Skeletal muscle tissue (tissue), 3 donors: ENCODE measurements at regions not wholly inside any gene's neighbourhood (a gene's known extent, or its start where the extent isn't known, plus 50 kb on each side); places are given as distances from the start of the nearest gene placed in this dataset.

Experiments used
- H3K27ac ChIP-seq: one replicate; pipeline ENCODE4 v1.7.0; 2013; ENCODE audit warnings: mild to moderate bottlenecking, low read depth, low read length, inconsistent platforms
- H3K27me3 ChIP-seq, 3 donors: one replicate each; pipeline ENCODE4 v1.7.0; 2013; ENCODE audit warnings: low read length in 3 of 3; ENCODE audit not compliant: control insufficient read depth in 3 of 3, insufficient read depth in 3 of 3
- H3K36me3 ChIP-seq, 3 donors: one replicate each; pipeline ENCODE4 v1.7.0; 2013; ENCODE audit warnings: low read length in 3 of 3; ENCODE audit not compliant: control insufficient read depth in 3 of 3, insufficient read depth in 3 of 3
- H3K4me1 ChIP-seq, 3 donors: one replicate each; pipeline ENCODE4 v1.7.0; 2013; ENCODE audit warnings: low read length in 3 of 3, mild to moderate bottlenecking in 3 of 3; ENCODE audit not compliant: control insufficient read depth in 3 of 3, insufficient read depth in 3 of 3
- H3K4me3 ChIP-seq, 3 donors: one replicate each; pipeline ENCODE4 v1.7.0; 2013; ENCODE audit warnings: low read length in 3 of 3
- H3K9ac ChIP-seq, 3 donors: one replicate each; pipeline ENCODE4 v1.7.0; 2013; ENCODE audit warnings: low read length in 3 of 3, mild to moderate bottlenecking in 3 of 3, moderate library complexity in 2 of 3, low read depth in 1 of 3
- H3K9me3 ChIP-seq, 3 donors: one replicate each; pipeline ENCODE4 v1.7.0; 2013; ENCODE audit warnings: low read length in 3 of 3; ENCODE audit not compliant: control insufficient read depth in 3 of 3
- donor health status: Osteomylitis.

DNA sequence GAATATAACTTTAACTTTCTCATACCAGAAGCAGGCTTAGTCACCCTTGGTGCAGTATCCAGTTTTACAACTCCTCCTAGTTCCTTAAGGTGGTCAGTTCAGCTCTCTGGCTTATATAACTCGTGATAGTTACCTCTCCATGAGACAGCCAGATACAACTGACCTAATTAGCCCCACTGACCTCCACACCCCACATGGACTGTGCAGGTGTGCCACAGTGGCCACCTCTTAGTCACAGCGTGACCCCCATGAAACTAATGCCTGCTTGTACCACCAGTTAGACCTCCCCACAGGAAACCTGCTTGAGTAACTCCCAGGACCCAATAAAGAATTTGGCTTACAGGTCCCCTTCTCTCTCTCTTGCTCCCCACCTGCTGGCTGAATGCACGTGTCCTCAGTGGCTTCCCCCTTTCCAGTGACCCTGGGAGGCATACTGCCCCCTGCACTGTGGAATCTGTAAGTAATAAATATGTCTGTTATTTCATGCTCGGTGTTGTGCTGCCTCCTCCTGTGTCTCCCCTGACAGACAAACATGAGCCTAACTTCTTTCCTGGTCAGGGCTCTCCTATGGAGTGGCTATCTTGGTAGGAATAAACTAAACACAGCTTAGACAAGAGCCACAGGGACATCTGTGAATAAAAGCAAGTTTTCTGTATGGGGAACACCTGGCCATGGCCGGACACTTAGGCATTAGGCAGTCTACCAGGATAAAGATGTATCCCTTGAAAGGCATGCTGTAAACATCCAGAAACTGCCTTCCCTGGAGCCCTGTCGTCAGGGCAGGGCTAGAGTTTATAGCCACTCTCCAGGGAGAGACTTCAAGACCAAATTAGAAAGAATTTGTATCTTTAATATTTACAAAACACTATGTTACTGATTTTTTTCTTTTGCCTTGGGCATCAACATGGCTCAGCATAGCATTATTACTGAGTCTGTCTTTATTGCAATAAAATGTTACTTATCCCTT is 209.7 kb upstream of the BOD1L1 start:
- Histone ChIP-seq H3K9ac (no peak overlapping the region), H3K4me3 (no peak overlapping the region), H3K36me3 (no peaks in the 10 kb centered on the region), H3K4me1 (no peaks in the 10 kb centered on the region), H3K27me3 (no peaks in the 10 kb centered on the region), H3K27ac (no peak overlapping the region), H3K9me3 (no peaks in the 10 kb centered on the region)

- no peaks in the 10 kb centered on the region for H3K9me3 ChIP-seq
- H3K27me3 ChIP-seq = no peaks in the 10 kb centered on the region
- H3K4me3 ChIP-seq = no peak overlapping the region
- H3K27ac ChIP-seq = no peak overlapping the region
- no peak overlapping the region for H3K9ac ChIP-seq
- H3K4me1 ChIP-seq = no peaks in the 10 kb centered on the region
- H3K36me3 ChIP-seq = no peaks in the 10 kb centered on the region
Observed at GRCh38 chr4:13840502-13841190, 213.1 kb upstream of the BOD1L1 start.

- Histone ChIP-seq H3K27me3 (no peaks in the 10 kb centered on the region), H3K27ac (no peak overlapping the region), H3K36me3 (no peaks in the 10 kb centered on the region), H3K9ac (no peak overlapping the region), H3K9me3 (peaks cover 0 to 2% (median 0%) of the 10 kb centered on the region in 3 donors), H3K4me3 (no peak overlapping the region), H3K4me1 (no peaks in the 10 kb centered on the region)
Observed at GRCh38 chr4:13844740-13845139, 217.2 kb upstream of the BOD1L1 start.

GRCh38 chr4:13849778-13850177 is 222.3 kb upstream of the BOD1L1 start:
- Histone ChIP-seq H3K4me3 (no peak overlapping the region), H3K9me3 (peaks cover 0 to 2% (median 0%) of the 10 kb centered on the region in 3 donors), H3K27ac (no peak overlapping the region), H3K9ac (no peak overlapping the region), H3K36me3 (no peaks in the 10 kb centered on the region), H3K27me3 (no peaks in the 10 kb centered on the region), H3K4me1 (no peaks in the 10 kb centered on the region)

DNA sequence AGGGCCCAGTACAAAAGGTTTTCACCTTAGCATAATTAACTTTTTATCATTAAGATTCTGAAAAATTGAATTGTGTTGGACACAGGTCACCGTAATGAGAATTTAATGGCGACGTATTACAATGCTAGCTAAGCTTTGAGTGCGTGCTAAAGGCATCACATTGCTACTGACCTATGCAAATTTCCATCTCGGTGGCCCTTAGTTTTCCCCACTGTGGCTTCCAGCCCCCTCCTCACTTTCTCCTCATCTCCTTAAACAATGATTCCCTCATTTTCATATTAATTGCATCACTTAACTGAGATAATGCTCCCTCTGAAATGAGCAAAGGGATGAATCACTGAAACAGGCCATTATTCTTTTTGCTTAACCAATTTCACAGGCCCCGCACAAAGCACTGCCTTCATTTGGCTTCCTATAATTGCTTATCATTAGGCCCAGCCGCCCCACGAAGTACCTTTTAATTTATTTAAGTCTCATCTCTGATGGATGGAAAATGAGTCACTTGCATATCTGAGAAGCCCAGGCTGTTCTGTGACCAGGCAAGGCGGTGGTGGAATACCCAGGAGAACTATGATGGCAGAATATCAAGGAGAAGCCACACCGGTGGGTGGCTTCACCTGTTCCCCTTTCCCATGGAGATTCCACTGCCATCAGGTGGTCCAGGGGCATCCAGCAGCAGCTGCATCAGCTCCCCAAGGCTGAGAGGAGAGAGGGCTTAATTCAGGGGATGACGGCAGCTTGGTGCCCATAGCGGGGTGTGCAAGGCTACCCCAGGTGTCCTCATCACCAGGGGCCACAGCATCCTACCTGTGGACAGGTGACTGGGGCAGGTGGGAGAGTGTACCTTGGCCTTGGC is 223.8 kb upstream of the BOD1L1 start:
- no peaks in the 10 kb centered on the region for H3K4me1 ChIP-seq
- no peaks in the 10 kb centered on the region for H3K36me3 ChIP-seq
- no peak overlapping the region for H3K9ac ChIP-seq
- peaks cover 0 to 2% (median 0%) of the 10 kb centered on the region in 3 donors for H3K9me3 ChIP-seq
- H3K27ac ChIP-seq = no peak overlapping the region
- no peaks in the 10 kb centered on the region for H3K27me3 ChIP-seq
- no peak overlapping the region for H3K4me3 ChIP-seq

- H3K9ac ChIP-seq = no peak overlapping the region
- no peaks in the 10 kb centered on the region for H3K9me3 ChIP-seq
- no peak overlapping the region for H3K4me3 ChIP-seq
- no peaks in the 10 kb centered on the region for H3K27me3 ChIP-seq
- H3K36me3 ChIP-seq = no peaks in the 10 kb centered on the region
- H3K4me1 ChIP-seq = no peaks in the 10 kb centered on the region
- no peak overlapping the region for H3K27ac ChIP-seq
Observed at GRCh38 chr4:13852411-13852810, 224.9 kb upstream of the BOD1L1 start.

DNA sequence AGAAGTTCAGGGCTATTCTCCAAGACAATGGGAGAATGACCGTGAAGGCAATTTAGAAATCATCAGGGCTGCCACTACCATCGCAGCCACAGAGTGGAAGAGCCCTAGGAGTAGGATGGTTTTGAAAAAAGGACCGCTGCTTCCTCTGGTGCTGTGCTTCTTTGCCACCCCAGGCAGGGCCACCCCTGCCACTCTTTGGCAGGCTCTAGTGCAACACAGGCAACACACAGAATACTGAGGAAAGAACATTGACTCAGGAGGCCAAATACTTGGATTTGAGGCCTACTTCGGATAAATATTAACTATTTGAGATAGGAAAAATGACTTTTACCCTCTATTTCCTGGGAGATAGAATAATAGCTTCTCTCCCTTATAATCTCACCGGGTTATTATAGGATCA is 228.9 kb upstream of the BOD1L1 start:
- Histone ChIP-seq H3K27me3 (no peaks in the 10 kb centered on the region), H3K9ac (no peak overlapping the region), H3K4me1 (no peaks in the 10 kb centered on the region), H3K27ac (no peak overlapping the region), H3K4me3 (no peak overlapping the region), H3K36me3 (no peaks in the 10 kb centered on the region), H3K9me3 (no peaks in the 10 kb centered on the region)

GRCh38 chr4:13857397-13857796 is 229.9 kb upstream of the BOD1L1 start:
- Histone ChIP-seq H3K9ac (no peak overlapping the region), H3K27me3 (no peaks in the 10 kb centered on the region), H3K27ac (no peak overlapping the region), H3K9me3 (no peaks in the 10 kb centered on the region), H3K36me3 (no peaks in the 10 kb centered on the region), H3K4me1 (no peaks in the 10 kb centered on the region), H3K4me3 (no peak overlapping the region)

- no peak overlapping the region for H3K9ac ChIP-seq
- H3K27me3 ChIP-seq = no peaks in the 10 kb centered on the region
- no peaks in the 10 kb centered on the region for H3K4me1 ChIP-seq
- H3K4me3 ChIP-seq = no peak overlapping the region
- no peaks in the 10 kb centered on the region for H3K9me3 ChIP-seq
- H3K36me3 ChIP-seq = no peaks in the 10 kb centered on the region
- no peak overlapping the region for H3K27ac ChIP-seq
Observed at GRCh38 chr4:13857800-13858199, 230.3 kb upstream of the BOD1L1 start.
